ENCODE measurements at regions not wholly inside any gene's neighbourhood (a gene's known extent, or its start where the extent isn't known, plus 50 kb on each side); places are given as distances from the start of the nearest gene placed in this dataset.

DNA sequence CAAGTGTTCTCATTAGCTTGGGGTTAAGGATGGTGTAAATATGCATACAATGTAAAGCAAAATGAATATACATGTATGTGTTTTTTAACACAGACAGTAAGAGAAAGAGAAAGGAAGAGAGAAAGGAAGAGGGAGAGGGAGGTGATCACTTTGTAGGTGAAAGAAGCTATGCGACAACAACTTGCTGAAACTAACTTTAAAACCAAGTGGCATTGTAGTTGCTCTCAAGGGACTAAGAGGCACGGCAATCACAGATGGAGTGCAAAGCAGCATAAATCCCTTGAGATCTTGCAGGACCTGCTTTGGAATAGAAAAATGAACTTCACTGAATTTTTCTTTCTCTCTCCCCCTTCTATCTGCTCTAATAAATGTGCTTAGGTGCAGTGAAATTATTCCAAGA, 1665.0 kb upstream of the TENM3 start:
- ATAC-seq (ENCODE audit: low read depth) = no peak
- TF ChIP-seq FOS (IDR thresholded peaks at IDR 0.05; ENCODE audit: low read depth, low read length) (no peak), CTCF (conservative IDR thresholded peaks at IDR 0.05; ENCODE audit: low read depth, low read length) (no peak), RAD21 (IDR thresholded peaks at IDR 0.05; ENCODE audit: low read length) (no peak), USF2 (IDR thresholded peaks at IDR 0.05; ENCODE audit: low read depth, low read length) (no peak), MAFK (IDR thresholded peaks at IDR 0.05; ENCODE audit: low read depth, low read length) (no peak), RFX5 (IDR thresholded peaks at IDR 0.05; ENCODE audit: low read depth, low read length) (no peak), MXI1 (IDR thresholded peaks at IDR 0.05; ENCODE audit: borderline replicate concordance, low read depth, low read length) (no peak), POLR2A (IDR thresholded peaks at IDR 0.05; ENCODE audit: low read depth, low read length) (no peak), CHD1 (IDR thresholded peaks at IDR 0.05; ENCODE audit: low read depth, low read length) (no peak), CEBPB (IDR thresholded peaks at IDR 0.05; ENCODE audit: low read depth, low read length) (no peak)
- Histone ChIP-seq H4K20me1 (ENCODE audit: insufficient read depth, low read length) (no peaks in the 10 kb centered on the region), H4K8ac (ENCODE audit: low read depth in 2 of 2, low read length in 2 of 2) (no peak overlapping the region), H3K79me1 (ENCODE audit: low read depth in 1 of 2, low read length in 2 of 2) (no peaks in the 10 kb centered on the region), H2AK9ac (replicated peaks; ENCODE audit: low read depth, low read length, poor library complexity) (no peak overlapping the region), H3K14ac (replicated peaks; ENCODE audit: low read depth, low read length) (no peak overlapping the region), H3K4me1 (ENCODE audit: control insufficient read depth, insufficient read depth, low read length) (no peaks in the 10 kb centered on the region), H2BK20ac (ENCODE audit: low read depth, low read length) (no peak overlapping the region), H4K5ac (ENCODE audit: low read depth, low read length) (no peak overlapping the region), H3K9me1 (ENCODE audit: insufficient read depth, low read length) (no peaks in the 10 kb centered on the region), H3K18ac (ENCODE audit: low read depth, low read length) (no peak overlapping the region), H2AFZ (replicated peaks; ENCODE audit: low read length, poor library complexity) (no peak overlapping the region), H2BK120ac (ENCODE audit: low read depth, low read length) (no peak overlapping the region), H3K27ac (ENCODE audit: insufficient read depth, low read length) (no peak overlapping the region), H3K9me3 (ENCODE audit: control insufficient read depth, insufficient read depth, low read length) (peaks cover 2% of the 10 kb centered on the region; the same call in 1 of the 2 replicates), H4K91ac (ENCODE audit: insufficient read depth, low read depth, low read length) (no peak overlapping the region), H2BK5ac (ENCODE audit: low read depth, low read length, poor library complexity, severe bottlenecking) (no peak overlapping the region), H3K4ac (ENCODE audit: low read depth, low read length) (no peak overlapping the region), H3K23ac (ENCODE audit: low read depth, low read length) (no peak overlapping the region), H2AK5ac (ENCODE audit: low read depth, low read length) (no peak overlapping the region), H3K9ac (ENCODE audit: low read depth, low read length) (no peak overlapping the region), H3K56ac (ENCODE audit: extremely low read depth, insufficient read depth, low read length) (no peak overlapping the region), H3K4me3 (ENCODE audit: insufficient read depth, low read depth, low read length) (no peak overlapping the region), H3K36me3 (ENCODE audit: control insufficient read depth, insufficient read depth, low read length) (no peaks in the 10 kb centered on the region), H3K27me3 (ENCODE audit: control insufficient read depth, insufficient read depth, low read length) (no peaks in the 10 kb centered on the region), H2BK15ac (ENCODE audit: low read depth, low read length) (no peak overlapping the region), H3K4me2 (ENCODE audit: low read depth, low read length) (no peak overlapping the region)
- WGBS, 2 experiments (ENCODE audit: extremely low coverage in 2 of 2, insufficient read length in 1 of 2) = 80% methylated on average over 1 of the region's 2 CpGs; no CpG with 5 or more reads in 1 of the 2 experiments
- intact Hi-C loops (cut with micrococcal nuclease) (no loop called here), in situ Hi-C loops (cut with MboI; ENCODE audit: low sequenced_read_pairs) (no loop called here), dilution Hi-C loops (cut with HindIII; ENCODE audit: low sequenced_read_pairs, unreplicated experiment) (no loop called here)
- no peak for DNase-seq
- no TSS peak for BruUV-seq (replicated peaks)
- POLR2A ChIA-PET (ENCODE audit: unreplicated experiment) = no interaction called here
- CTCF ChIA-PET = no interaction called here

Data from IMR-90 (cell line).